ENCODE measurements at regions not wholly inside any gene's neighbourhood (a gene's known extent, or its start where the extent isn't known, plus 50 kb on each side); places are given as distances from the start of the nearest gene placed in this dataset.

GRCh38 chr12:126700096-126700495 is 1566.9 kb upstream of the TMEM132C start (continued):
- TF ChIP-seq, protein P1, sequence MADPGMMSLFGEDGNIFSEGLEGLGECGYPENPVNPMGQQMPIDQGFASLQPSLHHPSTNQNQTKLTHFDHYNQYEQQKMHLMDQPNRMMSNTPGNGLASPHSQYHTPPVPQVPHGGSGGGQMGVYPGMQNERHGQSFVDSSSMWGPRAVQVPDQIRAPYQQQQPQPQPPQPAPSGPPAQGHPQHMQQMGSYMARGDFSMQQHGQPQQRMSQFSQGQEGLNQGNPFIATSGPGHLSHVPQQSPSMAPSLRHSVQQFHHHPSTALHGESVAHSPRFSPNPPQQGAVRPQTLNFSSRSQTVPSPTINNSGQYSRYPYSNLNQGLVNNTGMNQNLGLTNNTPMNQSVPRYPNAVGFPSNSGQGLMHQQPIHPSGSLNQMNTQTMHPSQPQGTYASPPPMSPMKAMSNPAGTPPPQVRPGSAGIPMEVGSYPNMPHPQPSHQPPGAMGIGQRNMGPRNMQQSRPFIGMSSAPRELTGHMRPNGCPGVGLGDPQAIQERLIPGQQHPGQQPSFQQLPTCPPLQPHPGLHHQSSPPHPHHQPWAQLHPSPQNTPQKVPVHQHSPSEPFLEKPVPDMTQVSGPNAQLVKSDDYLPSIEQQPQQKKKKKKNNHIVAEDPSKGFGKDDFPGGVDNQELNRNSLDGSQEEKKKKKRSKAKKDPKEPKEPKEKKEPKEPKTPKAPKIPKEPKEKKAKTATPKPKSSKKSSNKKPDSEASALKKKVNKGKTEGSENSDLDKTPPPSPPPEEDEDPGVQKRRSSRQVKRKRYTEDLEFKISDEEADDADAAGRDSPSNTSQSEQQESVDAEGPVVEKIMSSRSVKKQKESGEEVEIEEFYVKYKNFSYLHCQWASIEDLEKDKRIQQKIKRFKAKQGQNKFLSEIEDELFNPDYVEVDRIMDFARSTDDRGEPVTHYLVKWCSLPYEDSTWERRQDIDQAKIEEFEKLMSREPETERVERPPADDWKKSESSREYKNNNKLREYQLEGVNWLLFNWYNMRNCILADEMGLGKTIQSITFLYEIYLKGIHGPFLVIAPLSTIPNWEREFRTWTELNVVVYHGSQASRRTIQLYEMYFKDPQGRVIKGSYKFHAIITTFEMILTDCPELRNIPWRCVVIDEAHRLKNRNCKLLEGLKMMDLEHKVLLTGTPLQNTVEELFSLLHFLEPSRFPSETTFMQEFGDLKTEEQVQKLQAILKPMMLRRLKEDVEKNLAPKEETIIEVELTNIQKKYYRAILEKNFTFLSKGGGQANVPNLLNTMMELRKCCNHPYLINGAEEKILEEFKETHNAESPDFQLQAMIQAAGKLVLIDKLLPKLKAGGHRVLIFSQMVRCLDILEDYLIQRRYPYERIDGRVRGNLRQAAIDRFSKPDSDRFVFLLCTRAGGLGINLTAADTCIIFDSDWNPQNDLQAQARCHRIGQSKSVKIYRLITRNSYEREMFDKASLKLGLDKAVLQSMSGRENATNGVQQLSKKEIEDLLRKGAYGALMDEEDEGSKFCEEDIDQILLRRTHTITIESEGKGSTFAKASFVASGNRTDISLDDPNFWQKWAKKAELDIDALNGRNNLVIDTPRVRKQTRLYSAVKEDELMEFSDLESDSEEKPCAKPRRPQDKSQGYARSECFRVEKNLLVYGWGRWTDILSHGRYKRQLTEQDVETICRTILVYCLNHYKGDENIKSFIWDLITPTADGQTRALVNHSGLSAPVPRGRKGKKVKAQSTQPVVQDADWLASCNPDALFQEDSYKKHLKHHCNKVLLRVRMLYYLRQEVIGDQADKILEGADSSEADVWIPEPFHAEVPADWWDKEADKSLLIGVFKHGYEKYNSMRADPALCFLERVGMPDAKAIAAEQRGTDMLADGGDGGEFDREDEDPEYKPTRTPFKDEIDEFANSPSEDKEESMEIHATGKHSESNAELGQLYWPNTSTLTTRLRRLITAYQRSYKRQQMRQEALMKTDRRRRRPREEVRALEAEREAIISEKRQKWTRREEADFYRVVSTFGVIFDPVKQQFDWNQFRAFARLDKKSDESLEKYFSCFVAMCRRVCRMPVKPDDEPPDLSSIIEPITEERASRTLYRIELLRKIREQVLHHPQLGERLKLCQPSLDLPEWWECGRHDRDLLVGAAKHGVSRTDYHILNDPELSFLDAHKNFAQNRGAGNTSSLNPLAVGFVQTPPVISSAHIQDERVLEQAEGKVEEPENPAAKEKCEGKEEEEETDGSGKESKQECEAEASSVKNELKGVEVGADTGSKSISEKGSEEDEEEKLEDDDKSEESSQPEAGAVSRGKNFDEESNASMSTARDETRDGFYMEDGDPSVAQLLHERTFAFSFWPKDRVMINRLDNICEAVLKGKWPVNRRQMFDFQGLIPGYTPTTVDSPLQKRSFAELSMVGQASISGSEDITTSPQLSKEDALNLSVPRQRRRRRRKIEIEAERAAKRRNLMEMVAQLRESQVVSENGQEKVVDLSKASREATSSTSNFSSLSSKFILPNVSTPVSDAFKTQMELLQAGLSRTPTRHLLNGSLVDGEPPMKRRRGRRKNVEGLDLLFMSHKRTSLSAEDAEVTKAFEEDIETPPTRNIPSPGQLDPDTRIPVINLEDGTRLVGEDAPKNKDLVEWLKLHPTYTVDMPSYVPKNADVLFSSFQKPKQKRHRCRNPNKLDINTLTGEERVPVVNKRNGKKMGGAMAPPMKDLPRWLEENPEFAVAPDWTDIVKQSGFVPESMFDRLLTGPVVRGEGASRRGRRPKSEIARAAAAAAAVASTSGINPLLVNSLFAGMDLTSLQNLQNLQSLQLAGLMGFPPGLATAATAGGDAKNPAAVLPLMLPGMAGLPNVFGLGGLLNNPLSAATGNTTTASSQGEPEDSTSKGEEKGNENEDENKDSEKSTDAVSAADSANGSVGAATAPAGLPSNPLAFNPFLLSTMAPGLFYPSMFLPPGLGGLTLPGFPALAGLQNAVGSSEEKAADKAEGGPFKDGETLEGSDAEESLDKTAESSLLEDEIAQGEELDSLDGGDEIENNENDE (IDR thresholded peaks at IDR 0.05; ENCODE audit: insufficient replicate concordance, low read length) = no peak
- TF ChIP-seq SUZ12 (IDR thresholded peaks at IDR 0.05; ENCODE audit: low read length) (no peak), TBP (IDR thresholded peaks at IDR 0.05; ENCODE audit: low read depth, low read length) (no peak), POLR2A (IDR thresholded peaks at IDR 0.05; ENCODE audit: control extremely low read depth in 1 of 2, low read depth in 2 of 2, low read length in 2 of 2) (no peak), BRCA1 (IDR thresholded peaks at IDR 0.05; ENCODE audit: low read depth, low read length) (no peak), KDM4A (IDR thresholded peaks at IDR 0.05; ENCODE audit: low read depth, low read length, severe bottlenecking) (no peak), FOSL1 (IDR thresholded peaks at IDR 0.05; ENCODE audit: insufficient read depth, low read depth, low read length) (no peak), RBBP5 (IDR thresholded peaks at IDR 0.05; ENCODE audit: borderline replicate concordance, low read depth, low read length) (no peak)
